EL (cell line): ENCODE measurements at regions not wholly inside any gene's neighbourhood (a gene's known extent, or its start where the extent isn't known, plus 50 kb on each side); places are given as distances from the start of the nearest gene placed in this dataset.
"Not testable (repeated sequence)": the region's sequence is repeated elsewhere in the genome, so short reads cannot be mapped to it uniquely, and the experiment has no call there.

Experiments used
- DNase-seq: peaks from one replicate; pipeline ENCODE4 v3.0.0-alpha.2; 2016

DNA sequence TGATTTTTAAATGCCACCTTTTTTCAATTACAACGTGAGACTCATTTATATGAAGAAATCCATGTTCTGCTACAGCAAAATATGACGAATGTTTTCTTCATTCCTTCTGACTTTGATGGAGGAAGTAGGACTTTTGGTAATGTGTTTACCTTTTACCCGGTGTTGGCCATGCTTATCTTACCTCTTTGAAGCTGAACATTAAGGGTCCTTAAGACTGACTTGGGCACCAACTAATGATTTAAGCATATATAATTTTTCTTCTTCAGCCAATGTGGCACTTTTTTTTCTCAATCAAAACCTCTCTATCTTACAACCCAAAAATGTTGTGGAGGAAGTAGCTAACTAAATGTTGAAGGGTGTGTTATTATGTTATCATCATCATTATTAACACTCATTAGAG is 337.5 kb downstream of the EPHA7 start:
- DNase-seq, result no peak

GRCh38 chr6:93079061-93079460 is 340.3 kb downstream of the EPHA7 start:
- DNase-seq, result no peak

DNA sequence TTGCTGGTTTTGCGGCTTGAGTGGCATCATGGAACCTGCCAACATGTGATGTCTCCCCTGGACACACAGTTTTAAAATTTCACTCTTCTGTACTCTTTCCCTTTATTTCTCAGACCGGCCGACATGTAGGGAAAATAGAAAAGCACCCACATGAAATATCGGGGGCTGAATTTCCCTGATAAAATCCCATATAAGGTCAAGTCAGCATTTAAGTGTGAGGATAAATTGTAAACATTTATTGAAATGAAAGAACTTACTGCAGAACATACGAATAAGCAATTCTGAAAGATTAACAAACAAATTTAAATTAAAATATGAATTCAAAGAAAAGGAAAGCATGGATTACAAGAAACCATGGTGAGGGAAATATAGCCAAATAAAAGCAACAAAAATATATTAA is 345.5 kb downstream of the EPHA7 start:
- DNase-seq, result no peak

DNA sequence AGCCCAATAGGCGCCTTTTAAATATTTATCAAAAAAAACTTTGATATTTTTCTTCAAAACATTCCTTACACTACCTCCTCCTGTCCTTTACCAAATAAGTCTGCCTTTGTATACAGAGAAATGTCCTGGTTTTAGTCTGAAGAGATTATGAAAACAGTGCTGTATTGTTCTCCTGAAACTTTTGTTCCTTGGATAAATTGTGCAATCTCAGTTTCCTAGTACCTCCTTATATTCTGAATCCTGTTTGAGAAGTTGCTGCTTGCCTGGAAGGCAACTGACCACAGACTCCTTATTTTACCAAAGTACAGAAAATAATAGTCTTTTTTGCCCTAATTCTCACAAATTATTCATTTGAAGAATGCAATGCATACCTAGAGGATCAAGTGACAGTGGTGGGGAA is 349.5 kb downstream of the EPHA7 start:
- no peak for DNase-seq

- DNase-seq, result no peak
Observed at GRCh38 chr6:93059911-93060310, 359.4 kb downstream of the EPHA7 start.

GRCh38 chr6:93057584-93057983 is 361.8 kb downstream of the EPHA7 start:
- DNase-seq, result no peak

- DNase-seq, result no peak
Observed at GRCh38 chr6:93048381-93048780, 371.0 kb downstream of the EPHA7 start.

GRCh38 chr6:93047033-93047432 is 372.3 kb downstream of the EPHA7 start:
- no peak for DNase-seq

GRCh38 chr6:93045156-93045555 is 374.2 kb downstream of the EPHA7 start:
- DNase-seq, result no peak

- no peak for DNase-seq
Observed at GRCh38 chr6:93040375-93040774, 379.0 kb downstream of the EPHA7 start.

- DNase-seq, result no peak
Observed at GRCh38 chr6:93036835-93037234, 382.5 kb downstream of the EPHA7 start.

- no peak for DNase-seq
Observed at GRCh38 chr6:93035756-93036155, 383.6 kb downstream of the EPHA7 start.

DNA sequence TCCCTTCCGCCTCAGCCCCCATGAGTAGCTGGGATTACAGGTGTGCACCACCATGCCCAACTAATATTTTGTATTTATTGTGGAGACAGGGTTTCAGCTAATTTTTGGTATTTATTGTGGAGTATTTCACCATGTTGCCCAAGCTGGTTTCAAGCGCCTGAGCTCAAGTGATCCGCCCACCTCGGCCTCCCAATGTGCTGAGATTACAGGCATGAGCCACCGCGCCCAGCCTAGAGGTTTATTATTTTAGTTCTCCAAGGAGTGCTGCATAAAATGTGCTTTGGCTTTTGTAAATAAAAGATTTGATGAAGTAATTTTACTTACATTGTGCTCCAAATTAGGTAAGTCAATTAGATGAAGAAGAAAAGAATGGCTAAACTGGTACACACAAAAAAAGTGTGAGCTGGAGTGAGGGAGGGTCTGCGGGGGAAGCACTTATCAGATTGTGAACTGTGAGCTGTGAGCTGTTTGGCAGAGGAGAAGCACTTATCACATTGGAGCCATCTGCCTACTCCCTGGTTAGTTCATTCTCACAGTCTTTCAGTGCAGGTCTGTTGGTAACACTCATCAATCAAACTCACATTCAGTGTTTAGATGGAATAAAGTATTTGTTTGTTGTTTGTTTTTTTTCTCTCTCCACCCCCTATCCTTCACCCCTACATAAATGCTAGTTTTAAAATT is 398.0 kb downstream of the EPHA7 start:
- no peak for DNase-seq

- DNase-seq, result no peak
Observed at GRCh38 chr6:93017626-93018025, 401.7 kb downstream of the EPHA7 start.

DNA sequence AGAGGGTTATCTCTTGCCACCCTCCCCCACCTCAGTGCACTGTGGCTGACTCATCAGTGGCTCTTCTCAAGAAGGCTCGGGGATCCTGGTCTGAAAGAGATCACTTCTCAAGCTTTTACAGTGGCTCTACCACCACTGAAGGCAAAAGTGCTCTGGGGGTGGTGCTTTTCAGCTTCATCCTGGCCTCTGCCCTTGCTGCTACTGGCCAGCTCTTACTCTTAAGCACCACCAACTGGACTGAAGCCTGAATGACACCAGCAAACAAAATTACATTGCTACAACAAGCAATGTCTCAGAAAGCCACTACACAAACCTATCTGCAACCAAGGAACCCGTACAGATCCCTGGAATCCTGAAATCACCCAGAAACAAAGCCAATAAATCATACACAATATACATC is 402.1 kb downstream of the EPHA7 start:
- no peak for DNase-seq

- no peak for DNase-seq
Observed at GRCh38 chr6:93013054-93013453, 406.3 kb downstream of the EPHA7 start.

DNA sequence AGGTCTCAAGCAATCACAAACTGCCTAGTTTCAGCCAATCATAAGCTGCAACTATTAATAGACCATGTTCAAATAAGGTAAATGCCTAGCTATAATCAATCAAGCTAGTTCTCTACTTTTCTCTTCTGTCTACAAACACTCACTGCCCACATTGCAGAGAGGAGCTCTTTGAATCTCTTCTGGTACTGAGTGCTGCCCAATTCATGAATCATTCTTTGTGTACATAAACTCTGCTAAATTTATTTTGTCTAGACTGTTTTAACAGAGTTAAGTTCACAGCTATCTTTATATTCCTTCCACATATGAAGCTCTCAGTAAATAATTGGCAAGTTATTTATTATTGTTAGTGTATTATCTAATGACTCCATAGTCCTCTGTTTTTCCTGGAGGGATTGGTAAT is 411.0 kb downstream of the EPHA7 start:
- DNase-seq, result no peak

- no peak for DNase-seq
Observed at GRCh38 chr6:92989656-92990055, 429.7 kb downstream of the EPHA7 start.

GRCh38 chr6:92979281-92979680 is 440.1 kb downstream of the EPHA7 start:
- DNase-seq, result no peak

GRCh38 chr6:92977018-92977417 is 442.3 kb downstream of the EPHA7 start:
- DNase-seq, result no peak

DNA sequence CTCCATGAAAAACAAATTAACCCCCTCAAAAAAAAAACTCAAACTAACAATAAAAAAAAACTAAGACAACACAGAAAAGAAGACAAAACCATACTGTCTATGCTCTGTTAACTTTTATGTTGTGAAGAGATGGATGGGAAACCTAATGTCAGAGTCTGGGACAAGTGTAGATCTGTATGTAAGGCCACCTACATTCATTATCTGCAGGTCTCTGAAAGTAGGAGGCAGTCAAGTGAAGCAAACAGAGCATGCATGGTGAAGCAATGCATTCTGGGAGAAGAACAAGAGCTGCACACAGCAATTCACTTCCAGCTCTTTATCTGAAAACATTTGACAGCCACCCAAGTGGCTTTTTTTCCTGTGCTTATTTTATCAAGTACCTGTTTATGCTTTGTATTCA is 452.0 kb downstream of the EPHA7 start:
- DNase-seq, result no peak

GRCh38 chr6:92962846-92963245 is 456.5 kb downstream of the EPHA7 start:
- DNase-seq, result no peak

GRCh38 chr6:92952111-92952510 is 467.2 kb downstream of the EPHA7 start:
- DNase-seq, result not testable (repeated sequence)

GRCh38 chr6:92945799-92946198 is 473.6 kb downstream of the EPHA7 start:
- no peak for DNase-seq

- no peak for DNase-seq
Observed at GRCh38 chr6:92944132-92944531, 475.2 kb downstream of the EPHA7 start.

DNA sequence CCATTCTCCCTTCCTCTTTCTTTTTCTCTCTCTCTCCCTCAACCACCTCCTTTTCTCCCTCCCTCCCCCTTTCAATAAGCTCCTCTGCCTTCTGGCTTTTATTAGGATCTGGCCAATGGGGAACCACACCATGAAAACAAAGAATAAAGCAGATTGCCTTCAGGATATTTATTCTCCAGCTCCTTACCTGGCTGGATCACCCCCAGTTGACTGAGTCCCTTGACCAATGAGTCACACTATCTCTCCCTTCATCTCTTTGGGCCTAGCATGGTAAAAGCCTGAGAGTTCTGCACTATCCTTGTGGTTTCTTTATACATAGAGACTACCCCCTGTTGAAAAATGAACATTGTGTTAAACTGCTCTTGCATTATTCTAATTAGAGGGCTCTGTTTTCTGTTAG is 476.8 kb downstream of the EPHA7 start:
- DNase-seq, result no peak
